Gastroesophageal sphincter (tissue), 4 donors: ENCODE measurements at regions not wholly inside any gene's neighbourhood (a gene's known extent, or its start where the extent isn't known, plus 50 kb on each side); places are given as distances from the start of the nearest gene placed in this dataset.

Experiments
- ATAC-seq: fragments of 150-250 bp; one replicate; pipeline ENCODE4 v1.9.1; 2016; ENCODE audit warnings: mild to moderate bottlenecking, moderate library complexity
- H3K27ac ChIP-seq, 4 donors: fragments of 200-600 bp; sonication (generic) in 3 of 4; 1 replicate in 3 of 4; 2 replicates in 1 of 4; pipeline ENCODE4 v1.5.1; 2016 to 2019
- H3K27me3 ChIP-seq: fragments of 200-600 bp; sonication (generic); one replicate; pipeline ENCODE4 v1.5.1; 2019
- H3K36me3 ChIP-seq, 2 donors: fragments of 200-600 bp; sonication (generic); one replicate each; pipeline ENCODE4 v1.5.1; 2019; ENCODE audit warnings: control low read depth in 1 of 2
- H3K4me1 ChIP-seq, 3 donors: fragments of 200-600 bp; sonication (generic); 1 replicate in 2 of 3; 2 replicates in 1 of 3; pipeline ENCODE4 v1.5.1; 2016 to 2019; ENCODE audit warnings: control low read depth in 2 of 3
- H3K4me3 ChIP-seq, 2 donors: fragments of 200-600 bp; sonication (generic); one replicate each; pipeline ENCODE4 v1.5.1; 2019; ENCODE audit warnings: mild to moderate bottlenecking in 1 of 2, moderate library complexity in 1 of 2
- H3K9me3 ChIP-seq, 3 donors: fragments of 200-600 bp; sonication (generic); one replicate each; pipeline ENCODE4 v1.5.1; 2017 to 2019; ENCODE audit warnings: control low read depth in 2 of 3
- EP300 ChIP-seq: sonication (generic); formaldehyde crosslinking; IDR thresholded peaks from one replicate; pipeline ENCODE4 v1.6.1; 2017; ENCODE audit warnings: antibody characterized with exemption, mild to moderate bottlenecking
- POLR2A ChIP-seq, 2 donors: fragments of 450-650 bp; IDR thresholded peaks; one replicate each; pipeline ENCODE4 v1.6.1; 2017; ENCODE audit warnings: antibody characterized with exemption in 2 of 2, mild to moderate bottlenecking in 2 of 2, moderate library complexity in 1 of 2
- POLR2AphosphoS5 ChIP-seq: sonication (generic); formaldehyde crosslinking; IDR thresholded peaks from one replicate; pipeline ENCODE4 v1.6.1; 2017; ENCODE audit warnings: antibody characterized with exemption
- WGBS, 2 donors: methylation state at CpG; one replicate each; pipeline ENCODE4 v1.1.5; 2018; ENCODE audit warnings: low coverage in 1 of 2; 5-methylcytosine and 5-hydroxymethylcytosine counted together
- TF ChIP-seq, protein P1 (sequence below), 4 experiments: fragments of 200-600 bp in 2 of 4; fragments of 450-650 bp in 2 of 4; sonication (generic) in 1 of 4; IDR thresholded peaks; one replicate each; pipeline ENCODE4 v1.5.1; 2017 to 2019; ENCODE audit warnings: antibody characterized with exemption in 4 of 4, mild to moderate bottlenecking in 2 of 4, moderate library complexity in 2 of 4

DNA sequence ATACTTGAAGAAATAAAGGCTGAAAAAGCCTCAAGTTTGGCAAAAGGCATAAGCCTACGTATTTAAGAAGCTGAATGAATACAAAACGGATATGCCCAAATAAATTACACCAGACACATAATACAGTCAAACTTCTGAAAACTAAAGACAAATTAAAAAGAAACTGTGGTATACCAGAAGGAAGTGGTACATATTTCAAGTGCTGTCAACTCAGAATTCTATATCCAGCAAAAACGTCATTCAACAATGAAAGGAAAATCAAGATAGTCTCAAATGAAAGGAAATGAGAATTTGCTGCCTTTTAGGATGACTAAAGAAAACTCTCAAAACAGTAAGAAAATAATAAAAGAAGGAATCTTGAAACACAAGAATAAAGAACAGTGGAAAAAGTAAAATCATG is 69.5 kb downstream of the POLR1D start:
- peaks cover 0 to 50% (median 0%) of the 10 kb centered on the region in 3 donors for H3K9me3 ChIP-seq
- no peaks in the 10 kb centered on the region for H3K36me3 ChIP-seq
- ATAC-seq = no peak
- H3K27ac ChIP-seq = no peak overlapping the region
- H3K4me1 ChIP-seq = no peaks in the 10 kb centered on the region
- no peak for TF ChIP-seq POLR2AphosphoS5
- TF ChIP-seq, protein P1, sequence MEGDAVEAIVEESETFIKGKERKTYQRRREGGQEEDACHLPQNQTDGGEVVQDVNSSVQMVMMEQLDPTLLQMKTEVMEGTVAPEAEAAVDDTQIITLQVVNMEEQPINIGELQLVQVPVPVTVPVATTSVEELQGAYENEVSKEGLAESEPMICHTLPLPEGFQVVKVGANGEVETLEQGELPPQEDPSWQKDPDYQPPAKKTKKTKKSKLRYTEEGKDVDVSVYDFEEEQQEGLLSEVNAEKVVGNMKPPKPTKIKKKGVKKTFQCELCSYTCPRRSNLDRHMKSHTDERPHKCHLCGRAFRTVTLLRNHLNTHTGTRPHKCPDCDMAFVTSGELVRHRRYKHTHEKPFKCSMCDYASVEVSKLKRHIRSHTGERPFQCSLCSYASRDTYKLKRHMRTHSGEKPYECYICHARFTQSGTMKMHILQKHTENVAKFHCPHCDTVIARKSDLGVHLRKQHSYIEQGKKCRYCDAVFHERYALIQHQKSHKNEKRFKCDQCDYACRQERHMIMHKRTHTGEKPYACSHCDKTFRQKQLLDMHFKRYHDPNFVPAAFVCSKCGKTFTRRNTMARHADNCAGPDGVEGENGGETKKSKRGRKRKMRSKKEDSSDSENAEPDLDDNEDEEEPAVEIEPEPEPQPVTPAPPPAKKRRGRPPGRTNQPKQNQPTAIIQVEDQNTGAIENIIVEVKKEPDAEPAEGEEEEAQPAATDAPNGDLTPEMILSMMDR (IDR thresholded peaks at IDR 0.05) = no peak
- no peak for TF ChIP-seq EP300
- TF ChIP-seq POLR2A (IDR thresholded peaks at IDR 0.05) = no peak
- no peak overlapping the region for H3K4me3 ChIP-seq
- no peaks in the 10 kb centered on the region for H3K27me3 ChIP-seq
- WGBS, 2 donors = 66 to 72% methylated on average over 3 of the region's 3 CpGs

DNA sequence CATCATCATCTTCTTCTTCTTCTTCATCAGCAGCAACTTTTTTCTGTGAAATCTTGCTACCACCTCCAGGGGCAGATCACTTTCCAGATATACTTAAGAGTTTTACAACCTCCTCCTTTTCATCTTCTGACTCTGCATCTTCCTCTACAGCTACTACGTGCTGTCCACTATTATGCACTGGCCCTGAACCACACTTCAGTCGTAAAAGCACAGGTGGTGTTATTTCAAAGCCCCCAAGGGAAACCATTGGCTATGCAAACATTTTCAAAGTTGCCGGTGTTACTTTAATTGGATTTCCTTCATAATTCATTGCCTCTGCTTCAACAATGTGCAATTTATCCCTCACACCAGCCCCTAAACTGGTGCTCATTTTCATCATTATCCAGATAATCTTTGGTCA is 75.0 kb downstream of the POLR1D start:
- Histone ChIP-seq H3K27me3 (no peaks in the 10 kb centered on the region), H3K36me3 (no peaks in the 10 kb centered on the region), H3K9me3 (peaks cover 0 to 26% (median 0%) of the 10 kb centered on the region in 3 donors), H3K4me3 (no peak overlapping the region), H3K4me1 (no peaks in the 10 kb centered on the region), H3K27ac (no peak overlapping the region)
- ATAC-seq = no peak
- TF ChIP-seq, protein P1 (IDR thresholded peaks at IDR 0.05) = no peak
- no peak for TF ChIP-seq POLR2AphosphoS5
- TF ChIP-seq EP300 = no peak
- TF ChIP-seq POLR2A (IDR thresholded peaks at IDR 0.05) = no peak
- WGBS, 2 donors = 77 to 85% methylated on average over 2 to 3 of the region's 3 CpGs

DNA sequence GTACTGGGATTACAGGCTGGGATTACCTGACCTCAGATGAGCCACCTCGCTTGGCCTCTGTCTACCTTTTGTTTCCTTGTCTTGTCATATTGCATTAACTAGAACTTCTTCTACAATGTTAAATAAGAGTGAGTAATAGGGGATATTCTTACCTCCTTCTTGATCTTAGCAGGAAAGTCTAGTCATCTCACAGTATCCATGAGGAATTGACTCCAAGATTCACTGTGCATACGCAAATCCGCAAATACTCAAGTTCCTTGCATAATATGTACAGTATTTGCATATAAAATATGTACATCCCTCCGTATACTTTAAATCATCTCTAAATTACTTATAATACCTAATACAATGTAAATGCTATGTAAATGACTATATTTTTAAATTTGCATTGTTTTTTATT is 78.3 kb downstream of the POLR1D start:
- Histone ChIP-seq H3K4me3 (no peak overlapping the region), H3K9me3 (peaks cover 0 to 31% (median 0%) of the 10 kb centered on the region in 3 donors), H3K4me1 (no peaks in the 10 kb centered on the region), H3K36me3 (no peaks in the 10 kb centered on the region), H3K27ac (no peak overlapping the region), H3K27me3 (no peaks in the 10 kb centered on the region)
- no peak for ATAC-seq
- 89 to 98% methylated on average over 4 of the region's 4 CpGs for WGBS, 2 donors
- TF ChIP-seq, protein P1 (IDR thresholded peaks at IDR 0.05) = no peak
- TF ChIP-seq POLR2AphosphoS5 = no peak
- TF ChIP-seq EP300 = no peak
- no peak for TF ChIP-seq POLR2A (IDR thresholded peaks at IDR 0.05)

DNA sequence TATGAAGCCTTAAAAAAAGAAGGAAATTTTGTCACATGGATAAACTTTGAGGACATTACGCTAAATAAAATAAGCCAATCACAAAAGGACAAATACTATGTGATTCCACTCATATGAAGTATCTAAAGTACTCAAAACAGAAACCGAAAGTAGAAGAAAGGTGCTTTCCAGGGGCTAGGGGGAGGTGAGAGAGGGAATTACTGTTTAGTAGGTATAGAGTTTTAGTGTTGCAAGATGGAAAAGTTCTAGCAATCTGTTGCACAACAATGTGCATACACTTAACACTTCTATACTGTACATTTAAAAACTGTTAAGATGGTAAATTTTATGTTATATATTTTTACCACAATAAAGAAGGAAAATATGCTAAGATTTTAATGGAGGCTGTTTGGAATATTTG is 83.0 kb downstream of the POLR1D start:
- H3K27me3 ChIP-seq = no peaks in the 10 kb centered on the region
- no peak overlapping the region for H3K27ac ChIP-seq
- H3K36me3 ChIP-seq = no peaks in the 10 kb centered on the region
- no peak for TF ChIP-seq POLR2AphosphoS5
- TF ChIP-seq, protein P1 (IDR thresholded peaks at IDR 0.05) = no peak
- TF ChIP-seq EP300 = no peak
- no peak for TF ChIP-seq POLR2A (IDR thresholded peaks at IDR 0.05)
- 79 to 89% methylated on average over 2 of the region's 2 CpGs for WGBS, 2 donors
- ATAC-seq = no peak
- H3K4me1 ChIP-seq = peaks cover 0 to 2% (median 0%) of the 10 kb centered on the region in 3 donors
- H3K9me3 ChIP-seq = peaks cover 0 to 25% (median 0%) of the 10 kb centered on the region in 3 donors
- H3K4me3 ChIP-seq = no peak overlapping the region

DNA sequence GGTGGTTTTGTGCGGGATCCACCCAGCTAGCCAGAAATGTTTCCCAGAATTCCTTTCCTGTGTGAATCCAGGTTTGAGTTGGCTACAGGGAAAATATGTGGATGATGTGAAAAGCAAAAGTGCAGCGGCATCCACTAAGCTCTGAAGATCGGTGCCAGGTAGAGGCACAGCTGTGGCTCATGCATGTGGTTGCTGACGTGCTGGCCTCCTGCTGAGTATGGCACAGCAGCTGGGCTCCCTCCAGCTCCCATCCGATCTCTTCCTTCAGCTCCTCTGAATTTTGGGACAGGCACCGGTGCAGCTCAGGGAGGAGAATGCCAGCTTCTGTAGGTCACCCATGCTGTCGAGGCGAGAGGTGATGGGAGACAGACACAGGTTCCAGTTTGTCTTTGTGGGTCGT is 84.0 kb upstream of the GSX1 start:
- WGBS, 2 donors = 79 to 80% methylated on average over 4 of the region's 9 CpGs
- TF ChIP-seq POLR2A (IDR thresholded peaks at IDR 0.05) = no peak
- no peak for TF ChIP-seq POLR2AphosphoS5
- no peak for TF ChIP-seq EP300
- H3K36me3 ChIP-seq = no peaks in the 10 kb centered on the region
- peaks cover 0 to 9% (median 0%) of the 10 kb centered on the region in 3 donors for H3K9me3 ChIP-seq
- no peak overlapping the region for H3K27ac ChIP-seq
- no peaks in the 10 kb centered on the region for H3K27me3 ChIP-seq
- H3K4me1 ChIP-seq = peaks cover 0 to 12% (median 0%) of the 10 kb centered on the region in 3 donors
- ATAC-seq = no peak
- no peak overlapping the region for H3K4me3 ChIP-seq
